HL-60 (cell line): ENCODE measurements at regions not wholly inside any gene's neighbourhood (a gene's known extent, or its start where the extent isn't known, plus 50 kb on each side); places are given as distances from the start of the nearest gene placed in this dataset.

Experiments used
- DNase-seq, 2 experiments: peaks; one replicate each; pipeline ENCODE4 v3.0.0-alpha.2; 2010 to 2020; ENCODE audit warnings: low read depth in 1 of 2, low spot score in 1 of 2
- H3K27ac ChIP-seq: fragments of 250-450 bp; sonication (Bioruptor Pico); replicated peaks from 2 replicates; pipeline ENCODE4 v1.5.1; 2020; ENCODE audit warnings: mild to moderate bottlenecking, moderate library complexity
- H3K27me3 ChIP-seq: fragments of 250-450 bp; sonication (Bioruptor Pico); 2 replicates; pipeline ENCODE4 v1.5.1; 2021; ENCODE audit warnings: mild to moderate bottlenecking, moderate library complexity; ENCODE audit not compliant: insufficient read depth, poor library complexity, severe bottlenecking
- H3K4me3 ChIP-seq: replicated peaks from 2 replicates; pipeline ENCODE4 v1.5.1; 2011; ENCODE audit warnings: mild to moderate bottlenecking, control low read depth, low read length; ENCODE audit not compliant: insufficient read depth
- CTCF ChIP-seq: IDR thresholded peaks from one replicate; pipeline ENCODE4 v1.5.1; 2011; ENCODE audit warnings: low read length, control low read depth, inconsistent platforms; ENCODE audit not compliant: insufficient read depth
- GABPA ChIP-seq: IDR thresholded peaks from 2 replicates; pipeline ENCODE4 v1.6.1; 2012; ENCODE audit warnings: low read depth
- POLR2AphosphoS5 ChIP-seq: IDR thresholded peaks from 2 replicates; pipeline ENCODE4 v1.6.1; 2012; ENCODE audit warnings: low read depth
- SPI1 ChIP-seq: IDR thresholded peaks from 2 replicates; pipeline ENCODE4 v1.6.1; 2012; ENCODE audit warnings: low read depth, mild to moderate bottlenecking, borderline replicate concordance
- TF ChIP-seq, protein P1 (sequence below): IDR thresholded peaks from 2 replicates; pipeline ENCODE4 v1.6.1; 2012; ENCODE audit warnings: low read depth; ENCODE audit not compliant: insufficient replicate concordance

- no peak for DNase-seq
- TF ChIP-seq POLR2AphosphoS5, result no peak
- Histone ChIP-seq H3K27ac (no peak overlapping the region), H3K27me3 (no peaks in the 10 kb centered on the region), H3K4me3 (no peak overlapping the region)
Measured at GRCh38 chr7:131190581-131190980, 137.1 kb upstream of the MKLN1 start.

DNA sequence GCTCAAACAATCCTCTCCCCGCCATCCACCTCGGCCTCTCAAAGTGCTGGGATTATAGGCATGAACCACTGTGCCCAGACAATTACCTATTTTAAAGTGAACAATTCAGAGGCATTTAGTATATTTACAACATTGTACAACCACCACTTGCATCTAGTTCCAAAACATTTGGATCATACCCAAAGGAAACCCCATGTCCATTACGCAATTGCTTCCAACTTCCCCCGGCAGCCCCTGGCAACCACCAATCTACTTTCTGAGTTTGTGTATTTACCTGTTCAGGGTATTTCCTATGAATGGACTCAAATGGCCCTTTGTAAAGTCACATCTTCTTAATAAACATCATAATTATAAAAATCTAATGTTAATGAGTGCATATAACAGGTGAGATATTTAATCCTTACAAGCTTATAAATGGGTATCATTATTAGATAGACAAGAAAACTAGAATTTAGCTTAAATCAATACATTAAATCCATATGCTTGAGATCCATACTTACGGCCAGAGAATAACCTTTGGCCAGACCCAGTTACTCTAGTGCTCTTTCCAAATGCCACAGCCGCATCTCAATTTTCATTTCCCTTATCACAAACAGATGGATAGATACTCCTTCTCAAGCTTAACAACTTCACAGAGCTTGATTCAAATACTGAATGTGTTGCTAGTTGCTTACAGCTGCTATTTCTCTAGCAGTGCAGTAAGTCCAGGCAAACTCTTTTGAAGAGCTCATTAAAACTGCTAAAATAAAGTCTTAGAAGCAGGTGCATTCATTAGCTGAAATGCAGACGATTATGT lies 133.4 kb upstream of the MKLN1 start:
- Histone ChIP-seq H3K27ac (no peak overlapping the region), H3K27me3 (no peaks in the 10 kb centered on the region), H3K4me3 (no peak overlapping the region)
- no peak for DNase-seq
- TF ChIP-seq CTCF, result no peak
- no peak for TF ChIP-seq POLR2AphosphoS5

- TF ChIP-seq, protein P1, sequence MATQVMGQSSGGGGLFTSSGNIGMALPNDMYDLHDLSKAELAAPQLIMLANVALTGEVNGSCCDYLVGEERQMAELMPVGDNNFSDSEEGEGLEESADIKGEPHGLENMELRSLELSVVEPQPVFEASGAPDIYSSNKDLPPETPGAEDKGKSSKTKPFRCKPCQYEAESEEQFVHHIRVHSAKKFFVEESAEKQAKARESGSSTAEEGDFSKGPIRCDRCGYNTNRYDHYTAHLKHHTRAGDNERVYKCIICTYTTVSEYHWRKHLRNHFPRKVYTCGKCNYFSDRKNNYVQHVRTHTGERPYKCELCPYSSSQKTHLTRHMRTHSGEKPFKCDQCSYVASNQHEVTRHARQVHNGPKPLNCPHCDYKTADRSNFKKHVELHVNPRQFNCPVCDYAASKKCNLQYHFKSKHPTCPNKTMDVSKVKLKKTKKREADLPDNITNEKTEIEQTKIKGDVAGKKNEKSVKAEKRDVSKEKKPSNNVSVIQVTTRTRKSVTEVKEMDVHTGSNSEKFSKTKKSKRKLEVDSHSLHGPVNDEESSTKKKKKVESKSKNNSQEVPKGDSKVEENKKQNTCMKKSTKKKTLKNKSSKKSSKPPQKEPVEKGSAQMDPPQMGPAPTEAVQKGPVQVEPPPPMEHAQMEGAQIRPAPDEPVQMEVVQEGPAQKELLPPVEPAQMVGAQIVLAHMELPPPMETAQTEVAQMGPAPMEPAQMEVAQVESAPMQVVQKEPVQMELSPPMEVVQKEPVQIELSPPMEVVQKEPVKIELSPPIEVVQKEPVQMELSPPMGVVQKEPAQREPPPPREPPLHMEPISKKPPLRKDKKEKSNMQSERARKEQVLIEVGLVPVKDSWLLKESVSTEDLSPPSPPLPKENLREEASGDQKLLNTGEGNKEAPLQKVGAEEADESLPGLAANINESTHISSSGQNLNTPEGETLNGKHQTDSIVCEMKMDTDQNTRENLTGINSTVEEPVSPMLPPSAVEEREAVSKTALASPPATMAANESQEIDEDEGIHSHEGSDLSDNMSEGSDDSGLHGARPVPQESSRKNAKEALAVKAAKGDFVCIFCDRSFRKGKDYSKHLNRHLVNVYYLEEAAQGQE, result peak; percentile 82
- no peak for TF ChIP-seq CTCF
- no peak for DNase-seq
- no peaks in the 10 kb centered on the region for H3K27me3 ChIP-seq
- H3K27ac ChIP-seq, result no peak overlapping the region
- no peak overlapping the region for H3K4me3 ChIP-seq
Measured at GRCh38 chr7:131196803-131197202, 130.9 kb upstream of the MKLN1 start.

DNA sequence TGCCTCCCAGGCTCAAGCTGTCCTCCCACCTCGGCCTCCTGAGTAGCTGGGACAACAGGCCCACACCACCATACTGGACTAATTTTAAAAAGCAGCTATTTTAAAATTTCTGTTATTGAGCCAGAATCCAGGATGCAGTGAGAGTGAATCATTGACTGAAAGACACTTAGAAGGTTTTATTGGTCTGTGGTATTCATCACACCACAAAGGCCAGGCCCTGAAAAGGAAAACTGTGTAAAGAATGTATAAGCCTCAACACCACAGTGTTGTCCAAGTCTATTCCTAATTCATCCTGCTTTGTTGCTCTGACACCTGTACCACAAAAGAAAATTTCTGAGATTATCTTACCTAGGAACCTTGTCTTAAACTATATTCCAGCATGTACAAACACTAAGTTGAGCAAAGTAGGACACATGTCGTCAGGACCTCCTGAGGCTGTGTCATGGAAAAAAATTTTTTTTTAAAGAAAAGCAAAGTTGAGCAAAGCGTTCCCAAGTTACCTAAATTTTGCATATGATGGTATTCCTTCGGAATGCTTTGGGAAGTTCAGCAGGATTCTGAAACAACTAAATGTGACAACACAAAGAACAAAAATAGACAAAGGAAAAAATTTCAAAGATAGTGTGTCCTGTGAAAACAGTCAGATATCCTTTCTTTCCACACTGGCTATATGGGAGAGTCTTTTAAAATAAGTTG lies 129.6 kb upstream of the MKLN1 start:
- Histone ChIP-seq H3K4me3 (no peak overlapping the region), H3K27ac (no peak overlapping the region), H3K27me3 (no peaks in the 10 kb centered on the region)
- DNase-seq, result no peak
- TF ChIP-seq SPI1, result no peak
- TF ChIP-seq GABPA, result no peak
- TF ChIP-seq CTCF, result no peak
- TF ChIP-seq, protein P1, result no peak
- no peak for TF ChIP-seq POLR2AphosphoS5
